Keratinocyte (primary cell): ENCODE measurements at regions not wholly inside any gene's neighbourhood (a gene's known extent, or its start where the extent isn't known, plus 50 kb on each side); places are given as distances from the start of the nearest gene placed in this dataset.

Source experiments
- DNase-seq: peaks from one replicate; pipeline ENCODE4 v3.0.0-alpha.2; 2011; ENCODE audit warnings: low read depth, missing footprints, low spot score
- FAIRE-seq: peaks from 2 replicates; lab custom pipeline; 2011; peaks lifted over from hg19 to GRCh38; lab: Jason Lieb, UNC
- H2AFZ ChIP-seq: 2 replicates; pipeline ENCODE4 v1.6.0; 2012; ENCODE audit warnings: low read length, control low read depth, inconsistent platforms; ENCODE audit not compliant: control insufficient read depth
- H3K27ac ChIP-seq: 2 replicates; pipeline ENCODE4 v1.5.1; 2011; ENCODE audit warnings: low read length; ENCODE audit not compliant: control insufficient read depth, insufficient read depth
- H3K27me3 ChIP-seq: 3 replicates; pipeline ENCODE4 v1.6.0; 2011; ENCODE audit warnings: low read length; ENCODE audit not compliant: control insufficient read depth, insufficient read depth; ENCODE audit errors: extremely low read depth
- H3K36me3 ChIP-seq, 2 experiments: 2 replicates in 1 of 2; 3 replicates in 1 of 2; pipeline ENCODE4 v1.5.1; 2011; ENCODE audit warnings: low read length in 2 of 2, mild to moderate bottlenecking in 1 of 2; ENCODE audit not compliant: control insufficient read depth in 2 of 2, insufficient read depth in 2 of 2; ENCODE audit errors: extremely low read depth in 1 of 2
- H3K4me1 ChIP-seq: 3 replicates; pipeline ENCODE4 v1.5.1; 2011; ENCODE audit warnings: low read length; ENCODE audit not compliant: control insufficient read depth, insufficient read depth; ENCODE audit errors: extremely low read depth
- H3K4me2 ChIP-seq: 3 replicates; pipeline ENCODE4 v1.6.0; 2011; ENCODE audit warnings: low read depth, low read length; ENCODE audit not compliant: control insufficient read depth, insufficient read depth; ENCODE audit errors: extremely low read depth
- H3K4me3 ChIP-seq, 3 experiments: fragments of 200-600 bp in 1 of 3; sonication (generic) in 1 of 3; 2 replicates in 2 of 3; 3 replicates in 1 of 3; pipeline ENCODE4 v1.5.1; 2011 to 2016; ENCODE audit warnings: low read length in 3 of 3, mild to moderate bottlenecking in 3 of 3, control low read depth in 2 of 3, inconsistent platforms in 1 of 3, low read depth in 1 of 3, mixed read lengths in 1 of 3, mixed run types in 1 of 3, moderate library complexity in 1 of 3; ENCODE audit not compliant: control insufficient read depth in 2 of 3, insufficient read depth in 2 of 3; ENCODE audit errors: extremely low read depth in 1 of 3
- H3K79me2 ChIP-seq: 2 replicates; pipeline ENCODE4 v1.6.0; 2012; ENCODE audit warnings: low read length; ENCODE audit not compliant: control insufficient read depth, insufficient read depth
- H3K9ac ChIP-seq: 3 replicates; pipeline ENCODE4 v1.6.0; 2011; ENCODE audit warnings: low read length; ENCODE audit not compliant: control insufficient read depth, insufficient read depth; ENCODE audit errors: extremely low read depth
- H3K9me1 ChIP-seq: 3 replicates; pipeline ENCODE4 v1.6.0; 2011; ENCODE audit warnings: low read length; ENCODE audit not compliant: control insufficient read depth, insufficient read depth; ENCODE audit errors: extremely low read depth
- H3K9me3 ChIP-seq: 2 replicates; pipeline ENCODE4 v1.5.1; 2012; ENCODE audit warnings: low read depth, low read length; ENCODE audit not compliant: control insufficient read depth
- H4K20me1 ChIP-seq: 3 replicates; pipeline ENCODE4 v1.6.0; 2011; ENCODE audit warnings: low read length; ENCODE audit not compliant: control insufficient read depth, insufficient read depth; ENCODE audit errors: extremely low read depth
- CTCF ChIP-seq, 3 experiments: IDR thresholded peaks in 1 of 3; conservative IDR thresholded peaks in 1 of 3; optimal IDR thresholded peaks in 1 of 3; 2 replicates in 2 of 3; 3 replicates in 1 of 3; pipeline versions ENCODE3 to v1.5.1; 2011; ENCODE audit warnings: low read length in 3 of 3, mild to moderate bottlenecking in 3 of 3, moderate library complexity in 2 of 3, control low read depth in 1 of 3, inconsistent platforms in 1 of 3; ENCODE audit not compliant: insufficient read depth in 2 of 3; ENCODE audit errors: extremely low read depth in 1 of 3
- EZH2 ChIP-seq: IDR thresholded peaks from one replicate; pipeline ENCODE4 v1.6.1; 2012; ENCODE audit warnings: inconsistent platforms, mild to moderate bottlenecking, low read length, moderate library complexity
- dilution Hi-C: fragments of 300-500 bp; cut with MboI; formaldehyde crosslinking; loops from one replicate; pipeline ENCODE4 v1.7.0; 2020; ENCODE audit warnings: low sequenced_read_pairs; ENCODE audit not compliant: extremely low pct_ligation_motif_present

- TF ChIP-seq CTCF (optimal IDR thresholded peaks at IDR 0.05 in 1 of 3, IDR thresholded peaks at IDR 0.05 in 1 of 3, conservative IDR thresholded peaks at IDR 0.05 in 1 of 3; ENCODE audit: extremely low read depth in 1 of 3, insufficient read depth in 2 of 3, low read length in 3 of 3) (no peak), EZH2 (no peak)
- H3K9me3 ChIP-seq, result peaks cover 2% of the 10 kb centered on the region
- no peaks in the 10 kb centered on the region for H3K36me3 ChIP-seq
- no peaks in the 10 kb centered on the region for H3K27me3 ChIP-seq
- dilution Hi-C loops, result no loop called here
- no peak overlapping the region for H3K9ac ChIP-seq
- no peaks in the 10 kb centered on the region for H3K79me2 ChIP-seq
- no peaks in the 10 kb centered on the region for H4K20me1 ChIP-seq
- DNase-seq (no peak), FAIRE-seq (no peak)
- H3K4me3 ChIP-seq, result no peak overlapping the region
- no peaks in the 10 kb centered on the region for H3K4me1 ChIP-seq
- no peaks in the 10 kb centered on the region for H3K9me1 ChIP-seq
- H3K4me2 ChIP-seq, result no peak overlapping the region
- no peak overlapping the region for H3K27ac ChIP-seq
- H2AFZ ChIP-seq, result no peak overlapping the region
These were observed 601.8 kb downstream of the TYW1 start for GRCh38 chr7:67598469-67598868.

- H3K9me3 ChIP-seq, result no peaks in the 10 kb centered on the region
- no peak overlapping the region for H2AFZ ChIP-seq
- H3K4me3 ChIP-seq, result no peak overlapping the region
- H3K4me1 ChIP-seq, result no peaks in the 10 kb centered on the region
- H3K9me1 ChIP-seq, result no peaks in the 10 kb centered on the region
- H3K27ac ChIP-seq, result no peak overlapping the region
- dilution Hi-C loops, result no loop called here
- TF ChIP-seq EZH2 (no peak), CTCF (optimal IDR thresholded peaks at IDR 0.05 in 1 of 3, IDR thresholded peaks at IDR 0.05 in 1 of 3, conservative IDR thresholded peaks at IDR 0.05 in 1 of 3; ENCODE audit: extremely low read depth in 1 of 3, insufficient read depth in 2 of 3, low read length in 3 of 3) (no peak)
- no peaks in the 10 kb centered on the region for H4K20me1 ChIP-seq
- H3K36me3 ChIP-seq, result no peaks in the 10 kb centered on the region
- H3K4me2 ChIP-seq, result no peak overlapping the region
- no peaks in the 10 kb centered on the region for H3K27me3 ChIP-seq
- no peak for FAIRE-seq
- H3K79me2 ChIP-seq, result no peaks in the 10 kb centered on the region
- no peak overlapping the region for H3K9ac ChIP-seq
- DNase-seq, result no peak
These were observed 602.9 kb downstream of the TYW1 start for GRCh38 chr7:67599331-67600062.
